GM21423 (cell line): ENCODE measurements at regions not wholly inside any gene's neighbourhood (a gene's known extent, or its start where the extent isn't known, plus 50 kb on each side); places are given as distances from the start of the nearest gene placed in this dataset.
A peak's percentile ranks its signal among the peaks of the same experiment; 100 is the strongest.

Experiments
- ATAC-seq: cut with Tn5 transposase; IDR thresholded peaks from one replicate; pipeline ENCODE4 v1.9.1; 2021; ENCODE audit warnings: mild to moderate bottlenecking, moderate library complexity; ENCODE audit not compliant: unreplicated experiment

DNA sequence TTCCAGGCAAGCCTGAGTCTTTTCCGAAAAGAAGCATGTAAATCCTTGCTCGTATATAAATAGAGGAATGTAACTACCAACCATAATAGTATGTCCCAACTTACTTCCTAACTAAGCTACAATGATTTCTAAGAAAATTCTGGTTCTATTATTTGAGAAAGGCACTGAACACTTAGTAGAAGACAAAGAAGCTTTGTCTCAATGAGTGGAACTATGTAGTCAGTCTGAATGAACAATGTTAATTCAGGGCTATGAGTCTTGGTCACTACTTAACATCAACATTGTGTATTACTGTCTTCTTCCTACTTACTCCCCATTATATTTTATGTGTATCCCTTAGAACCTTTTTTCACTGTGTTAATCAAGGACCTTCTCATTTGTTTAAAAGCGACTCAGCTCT is 206.0 kb downstream of the CYB561 start:
- no peak for ATAC-seq

- ATAC-seq, result no peak
Observed at GRCh38 chr17:63246344-63246743, 199.8 kb downstream of the CYB561 start.

DNA sequence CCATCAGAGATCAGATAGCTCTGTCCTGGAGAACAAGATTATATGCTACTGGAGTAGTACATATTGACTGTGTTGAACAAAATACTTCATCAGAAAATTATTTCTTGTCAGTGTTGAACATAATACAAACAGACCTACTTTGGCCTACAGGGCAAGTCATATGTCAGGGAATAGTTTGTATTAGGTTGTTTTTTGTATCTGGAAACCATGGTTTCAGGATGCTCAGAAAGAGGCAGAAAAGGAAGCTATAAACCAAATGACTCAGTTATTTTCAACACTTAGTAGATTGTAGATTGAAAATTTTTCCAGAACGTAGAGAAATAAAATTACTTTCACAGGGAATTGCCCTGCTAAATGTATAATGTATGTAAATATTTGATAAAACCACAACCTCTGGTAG is 198.4 kb downstream of the CYB561 start:
- ATAC-seq, result no peak

DNA sequence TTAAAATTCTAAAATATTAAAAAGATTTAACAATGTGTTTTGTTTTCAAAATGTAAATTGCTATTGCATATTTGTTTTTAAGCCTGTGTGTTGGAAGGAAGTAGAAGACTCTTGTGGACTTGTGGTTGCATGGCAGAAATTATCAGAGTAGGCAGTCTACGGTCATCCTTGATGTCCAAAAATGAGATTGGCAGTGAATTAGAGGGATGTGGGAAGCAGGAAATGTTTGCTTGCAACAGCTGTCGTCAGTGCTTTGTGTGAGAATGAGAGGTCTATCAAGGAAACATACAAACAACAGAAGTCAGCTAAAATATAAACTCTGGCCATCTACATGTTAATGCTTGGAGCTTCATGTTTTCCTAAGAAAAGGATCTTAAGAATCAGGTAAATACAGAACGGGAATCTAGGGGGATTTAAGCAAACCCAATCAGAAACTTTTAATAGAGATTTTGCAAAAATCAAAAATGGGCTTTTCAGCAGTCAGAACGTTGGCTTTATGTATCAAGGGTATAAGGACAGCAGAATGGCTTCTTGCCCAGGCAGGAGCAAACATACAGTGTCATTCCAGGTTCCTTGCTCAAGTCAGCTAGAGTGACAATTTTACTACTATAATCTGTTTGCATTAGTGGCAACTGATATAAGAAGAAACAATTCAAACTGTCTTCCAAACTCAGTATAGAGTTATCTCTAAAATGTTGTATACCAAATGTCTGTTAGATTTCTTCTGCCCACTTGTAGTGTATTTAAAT is 196.7 kb downstream of the CYB561 start:
- ATAC-seq, result no peak

DNA sequence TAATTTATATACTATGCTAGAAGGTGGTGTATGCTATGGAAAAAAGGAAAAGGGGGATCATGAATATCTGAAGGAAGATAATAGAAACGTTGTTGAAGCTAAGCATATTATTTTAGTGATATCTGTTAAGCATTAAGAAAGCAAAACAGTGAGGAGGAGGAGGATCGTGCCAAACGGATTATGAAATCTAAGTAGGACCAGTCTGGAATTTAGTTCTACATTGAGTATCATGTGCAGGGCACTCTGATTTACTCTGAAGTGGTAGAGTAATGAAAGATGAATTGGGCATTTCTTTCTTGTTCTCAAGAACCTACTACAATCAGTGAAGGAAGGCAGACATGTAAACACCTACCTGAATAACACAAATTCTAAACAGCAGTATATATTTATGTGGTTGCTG is 195.3 kb downstream of the CYB561 start:
- ATAC-seq, result no peak

GRCh38 chr17:63258785-63259184 is 187.3 kb downstream of the CYB561 start:
- ATAC-seq, result no peak

- ATAC-seq, result no peak
Observed at GRCh38 chr17:63262751-63263476, 183.2 kb downstream of the CYB561 start.

- no peak for ATAC-seq
Observed at GRCh38 chr17:63265526-63265925, 180.6 kb downstream of the CYB561 start.

DNA sequence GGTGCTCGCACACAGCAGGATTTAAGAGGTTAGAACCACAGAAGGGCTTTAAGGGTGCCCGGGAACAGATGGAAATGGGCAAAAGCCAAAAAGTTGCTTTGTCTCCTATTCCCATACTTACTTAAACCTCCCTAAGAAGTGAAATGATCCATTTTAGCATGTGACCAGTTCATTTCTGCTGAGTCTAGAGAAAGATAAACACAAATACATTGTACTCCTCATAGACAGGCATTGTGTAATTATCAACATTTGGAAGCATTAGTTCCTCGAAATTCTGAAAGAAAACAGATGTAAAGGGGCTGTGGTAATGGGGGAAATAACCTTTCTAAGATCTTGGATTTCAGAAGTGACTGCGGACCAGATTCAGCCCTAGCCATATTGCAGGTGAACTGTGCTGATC is 178.3 kb downstream of the CYB561 start:
- no peak for ATAC-seq

GRCh38 chr17:63268827-63269226 is 177.3 kb downstream of the CYB561 start:
- no peak for ATAC-seq

DNA sequence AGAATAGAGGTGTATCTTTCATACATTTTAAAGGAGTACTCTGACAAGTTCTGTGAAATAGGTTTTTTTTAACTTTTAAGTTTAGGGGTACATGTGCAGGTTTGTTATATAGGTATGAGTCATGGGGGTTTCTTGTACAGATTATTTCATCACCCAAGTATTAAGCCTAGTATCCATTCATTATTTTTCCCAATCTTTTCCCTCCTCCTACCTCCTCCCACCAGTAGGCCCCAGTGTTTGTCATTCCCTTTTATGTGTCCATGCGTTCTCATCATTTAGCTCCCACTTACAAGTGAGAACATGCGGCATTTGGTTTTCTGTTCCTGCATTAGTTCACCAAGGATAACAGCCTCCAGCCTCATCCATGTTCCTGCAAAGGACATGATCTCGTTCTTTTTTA is 175.5 kb downstream of the CYB561 start:
- ATAC-seq, result no peak

DNA sequence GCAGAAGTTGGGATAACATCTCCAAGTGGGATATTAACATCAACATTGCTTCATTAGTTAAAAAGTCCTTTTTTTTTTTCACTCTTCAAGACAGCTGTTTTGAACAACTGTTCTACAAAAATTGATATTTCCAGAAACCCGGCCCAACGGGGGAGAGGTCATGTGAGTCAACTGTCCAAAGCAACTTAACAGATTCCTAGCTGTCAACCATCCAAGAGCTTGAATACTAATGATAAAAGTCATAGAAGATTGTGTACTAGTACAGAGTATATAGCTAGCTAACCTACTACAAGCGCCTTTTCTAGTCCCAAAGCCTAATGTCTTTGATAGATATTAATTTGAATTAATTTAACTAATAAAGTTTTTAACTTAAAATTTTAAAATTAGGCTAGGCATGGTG is 172.0 kb downstream of the CYB561 start:
- ATAC-seq, result no peak

DNA sequence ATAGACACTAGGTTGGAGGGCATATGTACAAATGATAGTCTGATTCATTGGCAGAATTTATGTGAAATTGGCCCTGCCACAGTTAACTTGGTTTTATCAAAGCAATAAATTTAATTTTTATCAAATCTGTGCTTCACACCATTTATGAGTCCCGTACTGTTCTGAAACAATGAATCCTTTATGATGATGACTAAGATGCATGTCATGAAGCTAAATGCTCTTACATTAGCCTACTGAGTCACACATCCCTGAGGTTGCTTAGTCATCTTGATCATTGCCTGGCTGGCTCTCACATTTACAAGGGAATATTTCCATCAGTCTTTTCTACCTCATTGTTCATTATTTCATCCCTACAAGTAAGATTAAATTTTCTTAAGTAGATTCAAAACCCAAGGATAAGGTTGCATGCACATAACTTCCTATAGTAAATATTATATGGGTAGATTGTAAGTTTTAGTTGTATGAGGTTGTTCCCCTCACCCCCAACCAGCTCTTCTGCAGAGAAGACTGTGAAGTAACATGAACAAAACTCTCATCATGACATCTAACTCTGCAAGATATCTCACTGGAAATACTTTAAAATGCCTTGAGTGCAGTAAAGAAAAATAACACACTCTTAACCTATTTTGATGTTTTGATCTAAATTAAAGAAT is 170.7 kb downstream of the CYB561 start:
- ATAC-seq, result no peak

- ATAC-seq, result no peak
Observed at GRCh38 chr17:63275971-63276745, 169.9 kb downstream of the CYB561 start.

GRCh38 chr17:63276821-63277220 is 169.3 kb downstream of the CYB561 start:
- no peak for ATAC-seq

GRCh38 chr17:63277629-63278028 is 168.5 kb downstream of the CYB561 start:
- no peak for ATAC-seq

GRCh38 chr17:63278728-63279442 is 167.2 kb downstream of the CYB561 start:
- ATAC-seq, result peak; percentile 48

DNA sequence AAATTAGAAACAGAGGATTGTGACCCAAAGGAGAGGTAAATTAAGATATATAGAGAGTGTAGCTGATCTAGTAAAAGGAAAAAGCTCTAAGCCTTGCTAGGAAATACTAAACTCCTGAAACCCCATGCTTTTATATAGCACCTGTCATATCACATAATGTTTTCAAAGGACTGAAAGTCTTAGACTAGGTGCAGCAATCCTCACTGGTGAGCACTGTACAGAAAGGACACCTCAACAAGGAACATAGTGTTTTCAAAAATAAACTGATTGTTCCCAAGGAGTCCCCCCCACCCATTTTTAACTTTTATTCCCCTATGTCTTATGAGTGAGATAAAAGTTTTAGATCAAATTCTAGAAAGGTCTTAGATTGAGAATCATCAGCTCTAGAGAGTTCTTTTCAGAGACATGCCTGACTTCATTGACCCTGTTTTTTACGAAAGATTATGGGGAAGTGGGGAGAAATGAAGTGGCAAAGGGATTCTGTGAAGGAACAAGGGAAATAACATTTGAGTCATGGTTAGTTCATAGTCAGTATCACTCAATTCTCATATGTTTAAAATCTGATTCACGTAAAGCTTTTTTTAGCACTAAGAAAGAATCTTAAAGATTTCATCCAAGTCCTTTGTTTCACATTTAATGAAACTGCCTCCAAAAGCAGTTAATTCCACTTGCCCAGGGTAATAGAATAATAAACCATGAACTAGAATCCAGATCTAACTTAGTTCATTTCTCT is 166.4 kb downstream of the CYB561 start:
- no peak for ATAC-seq

GRCh38 chr17:63282455-63282854 is 163.7 kb downstream of the CYB561 start:
- peak; percentile 68 for ATAC-seq

DNA sequence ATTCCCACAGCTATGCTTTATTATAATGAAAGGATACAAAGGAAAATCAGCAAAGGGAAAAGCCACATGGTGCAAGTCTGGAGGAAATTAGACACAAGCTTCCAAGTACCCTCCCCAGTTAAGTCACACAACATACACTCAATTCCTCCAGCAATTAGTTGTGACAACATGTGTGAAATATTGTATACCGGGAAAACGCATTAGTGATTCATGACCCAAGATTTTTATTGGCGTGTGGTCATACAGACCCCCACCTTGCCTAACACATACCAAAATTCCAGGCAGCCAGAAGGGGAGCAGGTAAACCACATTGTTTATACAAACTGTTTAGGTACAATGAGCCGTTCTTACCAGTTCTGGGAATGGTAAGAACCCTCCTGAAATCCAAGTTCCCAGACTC is 160.6 kb downstream of the CYB561 start:
- ATAC-seq, result no peak
